Limb (tissue), 2 donors: ENCODE measurements at regions not wholly inside any gene's neighbourhood (a gene's known extent, or its start where the extent isn't known, plus 50 kb on each side); places are given as distances from the start of the nearest gene placed in this dataset.

Experiments
- DNase-seq, 2 donors: peaks; one replicate each; pipeline ENCODE4 v3.0.0-alpha.2; 2016; ENCODE audit errors: extremely low spot score in 2 of 2

- DNase-seq, result no peak
Observed at GRCh38 chrX:22325096-22325495, 52.4 kb downstream of the CBLL2 start.

GRCh38 chrX:22329783-22330182 lies 57.1 kb downstream of the CBLL2 start:
- DNase-seq, result no peak

GRCh38 chrX:22338740-22339139 lies 66.0 kb downstream of the CBLL2 start:
- no peak for DNase-seq

- DNase-seq, result no peak
Observed at GRCh38 chrX:22339459-22339858, 66.7 kb downstream of the CBLL2 start.

- no peak for DNase-seq
Observed at GRCh38 chrX:22340022-22340616, 67.4 kb downstream of the CBLL2 start.

GRCh38 chrX:22343192-22343591 lies 70.5 kb downstream of the CBLL2 start:
- DNase-seq, result no peak

- DNase-seq, result no peak
Observed at GRCh38 chrX:22345884-22346283, 73.2 kb downstream of the CBLL2 start.

- no peak for DNase-seq
Observed at GRCh38 chrX:22347491-22347890, 74.8 kb downstream of the CBLL2 start.

GRCh38 chrX:22349116-22349515 lies 76.4 kb downstream of the CBLL2 start:
- no peak for DNase-seq

GRCh38 chrX:22351076-22351475 lies 78.4 kb downstream of the CBLL2 start:
- no peak for DNase-seq

GRCh38 chrX:22351966-22352365 lies 79.3 kb downstream of the CBLL2 start:
- DNase-seq, result no peak

- no peak for DNase-seq
Observed at GRCh38 chrX:22357621-22358020, 84.9 kb downstream of the CBLL2 start.

GRCh38 chrX:22360129-22360528 lies 87.4 kb downstream of the CBLL2 start:
- DNase-seq, result no peak

- no peak for DNase-seq
Observed at GRCh38 chrX:22365460-22365859, 92.7 kb downstream of the CBLL2 start.

- no peak for DNase-seq
Observed at GRCh38 chrX:22366166-22366702, 93.5 kb downstream of the CBLL2 start.

GRCh38 chrX:22366906-22367305 lies 94.2 kb downstream of the CBLL2 start:
- no peak for DNase-seq

GRCh38 chrX:22373094-22373493 lies 100.4 kb downstream of the CBLL2 start:
- DNase-seq, result no peak

GRCh38 chrX:22373766-22374165 lies 101.1 kb downstream of the CBLL2 start:
- DNase-seq, result no peak

- no peak for DNase-seq
Observed at GRCh38 chrX:22376369-22376768, 103.7 kb downstream of the CBLL2 start.

- DNase-seq, result no peak
Observed at GRCh38 chrX:22378296-22378695, 105.6 kb downstream of the CBLL2 start.

- DNase-seq, result no peak
Observed at GRCh38 chrX:22383988-22384387, 111.3 kb downstream of the CBLL2 start.

GRCh38 chrX:22389556-22390179 lies 117.0 kb downstream of the CBLL2 start:
- DNase-seq, result no peak
